ENCODE measurements at regions not wholly inside any gene's neighbourhood (a gene's known extent, or its start where the extent isn't known, plus 50 kb on each side); places are given as distances from the start of the nearest gene placed in this dataset.

- TF ChIP-seq TAF1 (IDR thresholded peaks at IDR 0.05; ENCODE audit: low read depth, low read length): no peak
- TF ChIP-seq POLR2A (IDR thresholded peaks at IDR 0.05; ENCODE audit: low read depth, low read length): no peak
- TF ChIP-seq POLR2AphosphoS5 (IDR thresholded peaks at IDR 0.05; ENCODE audit: low read depth, low read length): no peak
- TF ChIP-seq PAX5 (IDR thresholded peaks at IDR 0.05; ENCODE audit: insufficient read depth, low read length, severe bottlenecking): no peak
Observed at GRCh38 chr11:96940227-96940626, 550.4 kb downstream of the JRKL start.

Data from GM12891 (cell line).